ENCODE measurements at regions not wholly inside any gene's neighbourhood (a gene's known extent, or its start where the extent isn't known, plus 50 kb on each side); places are given as distances from the start of the nearest gene placed in this dataset.

- no peak for TF ChIP-seq CTCF (IDR thresholded peaks at IDR 0.05 in 4 of 5, conservative IDR thresholded peaks at IDR 0.05 in 1 of 5)
- TF ChIP-seq POLR2A (IDR thresholded peaks at IDR 0.05): no peak
These were observed 545.9 kb upstream of the AMELY start for GRCh38 chrY:7457286-7458015.
